ENCODE measurements at regions not wholly inside any gene's neighbourhood (a gene's known extent, or its start where the extent isn't known, plus 50 kb on each side); places are given as distances from the start of the nearest gene placed in this dataset.
"Not testable (repeated sequence)": the region's sequence is repeated elsewhere in the genome, so short reads cannot be mapped to it uniquely, and the experiment has no call there.

- Histone ChIP-seq H3K9me3 (no peaks in the 10 kb centered on the region), H3K36me3 (no peaks in the 10 kb centered on the region), H3K27me3 (no peaks in the 10 kb centered on the region), H3K4me3 (no peak overlapping the region)
- DNase-seq: no peak
Observed at GRCh38 chr11:101255036-101255435, 125.4 kb upstream of the PGR start.

DNA sequence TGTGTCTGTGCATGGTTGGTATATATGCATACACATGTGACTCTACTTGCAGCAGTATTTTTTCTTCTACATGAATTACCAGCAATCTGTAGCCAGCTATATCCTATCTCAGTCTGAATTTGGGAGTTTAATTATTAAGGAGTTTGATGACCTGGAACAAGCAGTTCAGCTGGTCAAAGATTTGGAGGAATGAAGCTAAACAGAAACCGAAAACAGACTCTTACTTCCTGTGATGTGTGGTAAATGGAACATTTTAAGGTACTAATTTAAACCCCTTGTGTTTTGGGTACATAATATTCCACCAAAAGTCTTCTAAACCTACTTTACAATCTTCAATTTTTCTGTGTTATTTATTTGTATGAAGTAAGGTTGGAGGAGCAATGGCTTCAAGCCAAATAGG, 124.4 kb upstream of the PGR start:
- no peak for DNase-seq
- Histone ChIP-seq H3K4me3 (no peak overlapping the region), H3K9me3 (no peaks in the 10 kb centered on the region), H3K36me3 (no peaks in the 10 kb centered on the region), H3K27me3 (no peaks in the 10 kb centered on the region)

GRCh38 chr11:101245635-101246034, 116.0 kb upstream of the PGR start:
- not testable (repeated sequence) for H3K36me3 ChIP-seq, H3K4me3 ChIP-seq, H3K27me3 ChIP-seq, DNase-seq, H3K9me3 ChIP-seq

- H3K9me3 ChIP-seq, H3K27me3 ChIP-seq, H3K36me3 ChIP-seq: not testable (repeated sequence)
- peak overlapping the region; percentile 13 for H3K4me3 ChIP-seq
- DNase-seq: peak; percentile 14
Observed at GRCh38 chr11:101245081-101245480, 115.5 kb upstream of the PGR start.

GRCh38 chr11:101241160-101241795, 111.7 kb upstream of the PGR start:
- Histone ChIP-seq H3K27me3 (no peaks in the 10 kb centered on the region), H3K9me3 (no peaks in the 10 kb centered on the region), H3K36me3 (no peaks in the 10 kb centered on the region), H3K4me3 (no peak overlapping the region)
- no peak for DNase-seq

- not testable (repeated sequence) for H3K9me3 ChIP-seq, H3K4me3 ChIP-seq, DNase-seq, H3K36me3 ChIP-seq, H3K27me3 ChIP-seq
Observed at GRCh38 chr11:101231207-101231834, 101.7 kb upstream of the PGR start.

GRCh38 chr11:101226617-101227016, 97.0 kb upstream of the PGR start:
- Histone ChIP-seq H3K4me3 (no peak overlapping the region), H3K36me3 (no peaks in the 10 kb centered on the region), H3K9me3 (no peaks in the 10 kb centered on the region; the same call in 1 of the 2 replicates), H3K27me3 (no peaks in the 10 kb centered on the region)
- no peak for DNase-seq

GRCh38 chr11:101224221-101224620, 94.6 kb upstream of the PGR start:
- no peak for DNase-seq
- H3K36me3 ChIP-seq: no peaks in the 10 kb centered on the region
- H3K27me3 ChIP-seq: no peaks in the 10 kb centered on the region
- H3K4me3 ChIP-seq: no peak overlapping the region
- H3K9me3 ChIP-seq: no peaks in the 10 kb centered on the region; the same call in 1 of the 2 replicates

- H3K4me3 ChIP-seq, H3K9me3 ChIP-seq, H3K36me3 ChIP-seq, DNase-seq, H3K27me3 ChIP-seq: not testable (repeated sequence)
Observed at GRCh38 chr11:101218091-101218490, 88.5 kb upstream of the PGR start.

- not testable (repeated sequence) for H3K9me3 ChIP-seq, H3K4me3 ChIP-seq, H3K36me3 ChIP-seq, DNase-seq, H3K27me3 ChIP-seq
Observed at GRCh38 chr11:101216091-101216490, 86.5 kb upstream of the PGR start.

GRCh38 chr11:101215069-101215468, 85.5 kb upstream of the PGR start:
- DNase-seq: no peak
- Histone ChIP-seq H3K36me3 (no peaks in the 10 kb centered on the region), H3K9me3 (no peaks in the 10 kb centered on the region), H3K4me3 (no peak overlapping the region), H3K27me3 (no peaks in the 10 kb centered on the region)

- DNase-seq: no peak
- Histone ChIP-seq H3K27me3 (no peaks in the 10 kb centered on the region), H3K36me3 (no peaks in the 10 kb centered on the region), H3K4me3 (no peak overlapping the region), H3K9me3 (no peaks in the 10 kb centered on the region)
Observed at GRCh38 chr11:101211407-101211975, 81.9 kb upstream of the PGR start.

GRCh38 chr11:101202614-101203013, 73.0 kb upstream of the PGR start:
- H3K4me3 ChIP-seq: no peak overlapping the region
- no peak for DNase-seq
- H3K36me3 ChIP-seq: no peaks in the 10 kb centered on the region

GRCh38 chr11:101199416-101199815, 69.8 kb upstream of the PGR start:
- H3K9me3 ChIP-seq: no peaks in the 10 kb centered on the region
- no peak for DNase-seq
- H3K36me3 ChIP-seq: no peaks in the 10 kb centered on the region
- H3K27me3 ChIP-seq: peaks cover 2% of the 10 kb centered on the region
- H3K4me3 ChIP-seq: no peak overlapping the region

More at GRCh38 chr11:101202614-101203013, 73.0 kb upstream of the PGR start:
- Histone ChIP-seq H3K9me3 (no peaks in the 10 kb centered on the region), H3K27me3 (peaks cover 2% of the 10 kb centered on the region)

GRCh38 chr11:101195294-101195693, 65.7 kb upstream of the PGR start:
- no peak overlapping the region for H3K4me3 ChIP-seq
- DNase-seq: no peak
- H3K9me3 ChIP-seq: no peaks in the 10 kb centered on the region
- no peaks in the 10 kb centered on the region for H3K36me3 ChIP-seq
- peaks cover 2% of the 10 kb centered on the region for H3K27me3 ChIP-seq

GRCh38 chr11:101188801-101189200, 59.2 kb upstream of the PGR start:
- H3K27me3 ChIP-seq: no peaks in the 10 kb centered on the region
- H3K36me3 ChIP-seq: no peaks in the 10 kb centered on the region
- no peak overlapping the region for H3K4me3 ChIP-seq
- H3K9me3 ChIP-seq: no peaks in the 10 kb centered on the region
- DNase-seq: no peak

DNA sequence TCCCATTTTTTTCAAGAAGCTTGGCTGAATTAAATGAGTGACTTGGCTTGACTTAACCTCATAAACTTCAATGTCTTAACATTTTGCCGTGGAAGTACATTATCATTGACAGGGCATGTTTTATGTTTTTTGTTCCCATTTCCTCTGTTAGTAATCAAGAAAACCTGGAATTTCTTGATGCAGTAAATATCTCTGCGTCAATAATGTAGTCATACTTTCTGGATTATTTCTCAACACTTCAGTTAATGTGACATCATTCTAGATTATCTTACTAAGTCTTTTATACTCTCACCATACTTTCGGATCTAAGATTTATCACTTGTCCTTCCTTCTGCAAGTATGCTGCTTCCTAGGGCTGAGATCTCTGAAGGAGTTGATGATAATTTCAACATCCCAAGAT, 58.6 kb upstream of the PGR start:
- no peak for DNase-seq
- Histone ChIP-seq H3K36me3 (no peaks in the 10 kb centered on the region), H3K9me3 (no peaks in the 10 kb centered on the region), H3K27me3 (no peaks in the 10 kb centered on the region), H3K4me3 (no peak overlapping the region)

DNA sequence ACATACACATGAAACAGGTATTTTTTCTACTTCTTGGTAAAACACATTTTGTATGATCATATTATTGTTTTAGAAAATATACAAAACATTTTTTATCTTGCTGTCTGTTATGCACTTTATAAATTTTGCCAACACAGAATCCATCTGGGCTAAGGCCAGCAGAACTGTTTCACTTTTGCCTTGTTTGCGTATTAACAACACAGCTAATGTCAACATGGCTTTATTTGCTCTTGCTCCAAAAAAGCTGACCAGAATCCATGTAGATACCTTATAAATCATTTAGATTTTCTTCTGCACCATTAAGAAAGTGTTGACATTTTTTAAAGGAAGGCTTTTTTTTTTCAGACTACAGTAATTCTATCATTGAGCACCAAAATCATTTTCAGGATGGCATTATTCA, 58.1 kb upstream of the PGR start:
- no peaks in the 10 kb centered on the region for H3K9me3 ChIP-seq
- DNase-seq: no peak
- no peaks in the 10 kb centered on the region for H3K36me3 ChIP-seq
- no peaks in the 10 kb centered on the region for H3K27me3 ChIP-seq
- H3K4me3 ChIP-seq: no peak overlapping the region
